Lower lobe of right lung (tissue), 2 donors: ENCODE measurements at regions not wholly inside any gene's neighbourhood (a gene's known extent, or its start where the extent isn't known, plus 50 kb on each side); places are given as distances from the start of the nearest gene placed in this dataset.

ENCODE experiments used
- ATAC-seq, 2 donors: fragments of 200-7000 bp; cut with Tn5 transposase; one replicate each; pipeline ENCODE4 v1.9.1; 2020 to 2022; ENCODE audit warnings: mild to moderate bottlenecking in 2 of 2, moderate library complexity in 2 of 2
- DNase-seq: peaks from one replicate; pipeline ENCODE4 v3.0.0-alpha.2; 2020
- H3K27ac ChIP-seq: fragments of 200-600 bp; one replicate; pipeline ENCODE4 v1.8.0; 2022
- H3K27me3 ChIP-seq: fragments of 200-600 bp; one replicate; pipeline ENCODE4 v1.8.0; 2022; ENCODE audit warnings: low read depth
- H3K36me3 ChIP-seq: fragments of 200-600 bp; one replicate; pipeline ENCODE4 v1.8.0; 2022; ENCODE audit warnings: mild to moderate bottlenecking
- H3K4me1 ChIP-seq: fragments of 200-600 bp; one replicate; pipeline ENCODE4 v1.8.0; 2022
- H3K4me3 ChIP-seq: fragments of 200-600 bp; one replicate; pipeline ENCODE4 v1.8.0; 2022; ENCODE audit warnings: mild to moderate bottlenecking
- H3K9me3 ChIP-seq: fragments of 200-600 bp; one replicate; pipeline ENCODE4 v1.8.0; 2022
- CTCF ChIP-seq: fragments of 200-600 bp; IDR thresholded peaks from one replicate; pipeline ENCODE4 v1.8.0; 2022; ENCODE audit warnings: antibody characterized with exemption, mild to moderate bottlenecking
- intact Hi-C: fragments of 100-400 bp; cut with DNase I; formaldehyde crosslinking; loops from one replicate; pipeline ENCODE4 v1.11.0; 2022
- donor health status: DM: no; HTN: yes; CAD: no; lungs with severe emphysema.

DNA sequence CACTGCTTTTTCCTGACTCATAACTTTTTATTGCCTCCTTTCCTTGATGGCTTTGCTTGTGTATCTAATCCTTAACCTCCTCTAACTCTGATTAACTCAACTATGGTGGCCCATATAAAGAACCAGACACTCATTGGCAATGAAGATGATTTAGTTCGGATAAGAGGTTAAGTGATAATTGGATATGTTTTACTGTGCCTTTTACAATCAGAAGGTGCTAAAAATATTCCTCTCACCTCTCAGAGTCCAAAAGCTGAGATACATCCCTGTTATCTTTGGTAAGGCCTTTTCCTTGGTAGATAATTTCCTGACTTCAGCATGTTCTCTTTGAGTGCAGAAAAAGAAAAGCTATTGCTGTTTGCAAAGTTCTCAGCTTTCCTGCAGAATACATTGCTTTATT is 367.7 kb downstream of the SLC16A7 start:
- intact Hi-C loops, result no loop called here
- DNase-seq (no peak), ATAC-seq (no peak)
- H3K27me3 ChIP-seq, result no peaks in the 10 kb centered on the region
- no peak overlapping the region for H3K27ac ChIP-seq
- no peak overlapping the region for H3K4me3 ChIP-seq
- H3K4me1 ChIP-seq, result no peaks in the 10 kb centered on the region
- no peak for TF ChIP-seq CTCF
- H3K36me3 ChIP-seq, result no peaks in the 10 kb centered on the region
- H3K9me3 ChIP-seq, result no peaks in the 10 kb centered on the region

GRCh38 chr12:59972905-59973304 is 377.1 kb downstream of the SLC16A7 start:
- H3K27ac ChIP-seq, result no peak overlapping the region
- H3K4me3 ChIP-seq, result no peak overlapping the region
- intact Hi-C loops, result no loop called here
- ATAC-seq (no peak), DNase-seq (no peak)
- no peak for TF ChIP-seq CTCF
- H3K27me3 ChIP-seq, result no peaks in the 10 kb centered on the region
- H3K9me3 ChIP-seq, result no peaks in the 10 kb centered on the region
- no peaks in the 10 kb centered on the region for H3K4me1 ChIP-seq
- no peaks in the 10 kb centered on the region for H3K36me3 ChIP-seq

- no peak overlapping the region for H3K4me3 ChIP-seq
- ATAC-seq (no peak), DNase-seq (no peak)
- no peak for TF ChIP-seq CTCF
- no peaks in the 10 kb centered on the region for H3K4me1 ChIP-seq
- no peaks in the 10 kb centered on the region for H3K9me3 ChIP-seq
- no peak overlapping the region for H3K27ac ChIP-seq
- no peaks in the 10 kb centered on the region for H3K27me3 ChIP-seq
- intact Hi-C loops, result no loop called here
- H3K36me3 ChIP-seq, result no peaks in the 10 kb centered on the region
Measured at GRCh38 chr12:59973515-59973914, 377.7 kb downstream of the SLC16A7 start.

DNA sequence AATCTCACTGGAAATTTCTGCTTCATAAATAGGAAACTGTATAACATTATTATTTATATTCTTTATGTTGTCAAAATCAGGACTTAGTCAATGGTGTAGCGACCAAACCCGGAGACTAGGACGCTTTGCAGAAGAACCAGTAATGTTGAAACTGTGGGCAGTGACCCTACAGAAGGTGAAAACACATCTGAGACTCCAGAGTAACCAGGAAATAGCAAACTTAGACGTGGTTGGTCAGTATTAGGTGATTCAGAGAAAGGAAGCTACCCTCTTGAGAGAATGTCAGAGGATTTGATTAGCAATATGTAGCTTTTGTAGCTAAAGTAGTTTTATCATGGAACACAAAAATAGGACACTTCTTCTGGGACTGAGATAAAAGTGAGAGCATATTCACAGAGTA is 381.9 kb downstream of the SLC16A7 start:
- Histone ChIP-seq H3K36me3 (no peaks in the 10 kb centered on the region), H3K4me1 (no peaks in the 10 kb centered on the region), H3K27me3 (no peaks in the 10 kb centered on the region), H3K9me3 (no peaks in the 10 kb centered on the region), H3K27ac (no peak overlapping the region), H3K4me3 (no peak overlapping the region)
- no peak for TF ChIP-seq CTCF
- DNase-seq, result no peak
- ATAC-seq, result no peak
- intact Hi-C loops, result no loop called here

DNA sequence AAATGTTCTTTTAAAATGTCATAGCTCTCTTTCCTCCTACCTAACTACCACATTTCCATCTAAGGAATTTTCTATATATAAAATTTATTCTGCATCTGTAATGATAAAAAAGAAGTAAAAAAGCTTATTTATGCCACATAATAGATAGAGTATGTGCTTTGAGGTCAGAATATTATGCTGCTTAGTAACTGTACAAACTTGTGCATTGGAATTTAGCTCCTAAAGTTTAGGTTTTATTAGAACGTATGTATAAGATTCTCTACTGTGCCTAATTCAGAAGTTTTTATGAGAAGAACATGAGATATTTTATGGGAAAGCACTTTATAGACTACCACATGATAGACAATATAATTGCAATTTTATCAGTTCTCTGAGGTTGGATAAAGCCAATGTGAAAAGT is 384.6 kb downstream of the SLC16A7 start:
- TF ChIP-seq CTCF, result no peak
- no peak overlapping the region for H3K27ac ChIP-seq
- DNase-seq, result no peak
- intact Hi-C loops, result no loop called here
- H3K27me3 ChIP-seq, result no peaks in the 10 kb centered on the region
- no peaks in the 10 kb centered on the region for H3K9me3 ChIP-seq
- no peaks in the 10 kb centered on the region for H3K4me1 ChIP-seq
- H3K36me3 ChIP-seq, result no peaks in the 10 kb centered on the region
- no peak for ATAC-seq
- no peak overlapping the region for H3K4me3 ChIP-seq

DNA sequence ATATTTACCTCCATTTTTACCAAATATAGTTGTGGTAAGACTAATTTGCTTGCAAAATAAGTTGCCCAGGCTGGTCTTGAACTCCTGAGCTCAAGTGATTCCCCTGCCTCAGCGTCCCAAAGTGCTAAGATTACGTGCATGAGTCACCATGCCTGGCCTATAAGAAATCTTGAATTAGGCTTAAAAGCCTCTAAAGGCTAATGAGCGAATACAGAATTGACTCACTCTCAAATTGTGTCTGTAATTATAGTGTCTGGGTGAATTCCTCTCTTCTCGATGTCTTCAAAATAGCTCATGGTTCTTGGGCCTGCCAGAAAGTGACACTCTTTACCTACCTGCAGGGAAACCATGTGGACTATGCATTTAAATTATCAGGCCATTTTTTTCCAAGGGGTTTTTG is 403.5 kb downstream of the SLC16A7 start:
- H3K36me3 ChIP-seq, result no peaks in the 10 kb centered on the region
- no peak for TF ChIP-seq CTCF
- H3K4me3 ChIP-seq, result no peak overlapping the region
- no peak for DNase-seq
- intact Hi-C loops, result no loop called here
- no peaks in the 10 kb centered on the region for H3K27me3 ChIP-seq
- no peak for ATAC-seq
- no peaks in the 10 kb centered on the region for H3K4me1 ChIP-seq
- peaks cover 3% of the 10 kb centered on the region for H3K9me3 ChIP-seq
- no peak overlapping the region for H3K27ac ChIP-seq
